Hematopoietic multipotent progenitor cell treated with erythropoietin and hydrocortisone succinate and interleukin-3 and kit ligand, for 17 days (in vitro differentiated cells): ENCODE measurements at regions not wholly inside any gene's neighbourhood (a gene's known extent, or its start where the extent isn't known, plus 50 kb on each side); places are given as distances from the start of the nearest gene placed in this dataset.
"Not testable (repeated sequence)": the region's sequence is repeated elsewhere in the genome, so short reads cannot be mapped to it uniquely, and the experiment has no call there.

ENCODE experiments used
- DNase-seq: peaks from one replicate; pipeline ENCODE4 v3.0.0-alpha.2; 2015; ENCODE audit warnings: low spot score

DNA sequence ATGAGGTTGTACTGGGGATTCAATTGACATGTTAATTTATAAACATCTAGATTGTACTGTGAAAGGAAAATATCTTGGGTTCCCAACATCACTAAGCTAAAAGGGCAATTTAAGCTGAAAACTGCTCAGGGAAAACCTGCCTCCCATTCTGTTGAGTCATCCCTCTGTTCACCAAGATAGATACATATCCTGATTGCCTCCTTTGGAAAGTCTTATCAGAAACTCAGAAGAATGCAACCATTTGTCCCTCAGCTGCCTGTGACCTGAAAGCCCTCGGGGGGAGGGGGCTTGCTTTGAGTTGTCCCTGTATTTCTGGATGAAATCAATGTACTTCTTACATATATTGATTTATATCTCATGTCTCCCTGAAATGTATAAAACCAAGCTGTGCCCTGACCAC is 187.0 kb upstream of the ETV3 start:
- no peak for DNase-seq

GRCh38 chr1:157321972-157322371 is 183.8 kb upstream of the ETV3 start:
- DNase-seq: not testable (repeated sequence)

- no peak for DNase-seq
Observed at GRCh38 chr1:157319567-157319966, 181.4 kb upstream of the ETV3 start.

DNA sequence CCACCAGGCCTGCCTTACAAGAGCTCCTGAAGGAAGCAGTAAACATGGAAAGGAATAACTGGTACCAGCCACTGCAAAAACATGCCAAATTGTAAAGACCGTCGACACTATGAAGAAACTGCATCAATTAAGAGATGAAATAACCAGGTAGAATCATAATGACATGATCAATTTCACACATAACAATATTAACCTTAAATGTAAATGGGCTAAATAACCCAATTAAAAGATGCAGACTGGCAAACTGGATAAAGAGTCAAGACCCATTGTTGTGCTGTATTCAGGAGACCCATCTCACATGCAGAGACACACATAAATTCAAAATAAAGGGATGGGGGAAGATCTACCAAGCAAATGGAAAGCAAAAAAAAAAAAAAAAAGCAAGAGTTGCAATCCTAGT is 179.0 kb upstream of the ETV3 start:
- not testable (repeated sequence) for DNase-seq

DNA sequence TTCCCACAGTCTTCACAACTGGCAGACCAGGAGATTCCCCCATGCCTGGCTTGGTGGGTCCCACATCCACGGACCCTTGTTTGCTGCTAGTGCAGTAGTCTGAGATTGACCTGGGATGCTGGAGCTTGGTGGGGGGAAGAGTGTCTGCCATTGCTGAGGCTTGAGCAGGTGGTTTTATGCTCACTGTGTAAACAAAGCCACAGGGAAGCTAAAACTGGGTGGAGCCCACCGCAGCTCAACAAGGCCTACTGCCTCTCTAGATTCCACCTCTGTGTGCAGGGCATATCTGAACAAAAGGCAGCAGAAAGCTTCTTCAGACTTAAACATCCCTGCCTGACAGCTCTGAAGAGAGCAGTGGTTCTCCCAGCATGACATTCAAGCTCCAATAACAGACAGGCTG is 177.3 kb upstream of the ETV3 start:
- no peak for DNase-seq

DNA sequence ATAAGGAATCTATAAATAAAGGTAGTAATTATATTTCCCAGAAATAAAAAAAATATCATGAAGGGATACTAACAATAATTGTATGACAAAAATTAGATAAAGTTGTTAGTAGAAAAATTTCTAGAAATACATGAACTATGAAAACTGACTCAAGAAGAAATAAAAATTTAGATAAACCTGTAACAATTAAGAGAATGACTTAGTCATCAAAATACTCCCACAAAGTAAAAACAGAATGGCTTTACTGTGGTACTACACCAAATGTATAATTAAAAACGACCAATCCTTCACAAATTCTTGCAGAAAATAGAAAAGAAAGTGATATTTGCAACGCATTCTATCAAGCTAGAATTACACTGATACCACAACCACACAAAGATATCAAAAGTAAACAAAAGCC is 176.2 kb upstream of the ETV3 start:
- DNase-seq: no peak

DNA sequence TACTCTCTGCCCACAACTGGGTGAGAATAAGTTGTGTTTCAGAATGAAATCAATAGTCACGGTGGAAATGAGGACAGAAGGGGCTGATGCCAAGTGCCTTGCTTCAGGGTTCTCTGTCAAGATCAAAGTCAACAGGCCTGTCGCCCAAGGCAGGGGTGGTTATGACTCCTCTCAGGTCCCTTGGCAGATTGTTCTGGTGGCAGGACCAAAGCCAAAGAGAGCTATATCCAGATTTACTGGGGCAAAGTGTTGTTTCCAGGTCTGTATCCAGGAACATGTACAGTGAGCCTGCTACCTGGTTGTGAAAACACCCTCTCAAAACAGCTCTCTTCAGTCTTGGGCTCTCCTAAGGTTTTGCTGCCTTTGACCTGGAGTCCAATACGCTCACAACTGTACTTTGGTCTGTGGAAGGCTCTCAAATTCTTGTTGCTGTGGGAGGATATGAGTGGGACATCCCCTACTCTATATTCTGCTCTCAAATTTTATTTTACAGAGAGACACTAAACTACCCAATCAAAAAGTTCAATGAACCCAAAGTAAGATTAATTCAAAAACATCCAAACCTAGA is 175.1 kb upstream of the ETV3 start:
- no peak for DNase-seq

DNA sequence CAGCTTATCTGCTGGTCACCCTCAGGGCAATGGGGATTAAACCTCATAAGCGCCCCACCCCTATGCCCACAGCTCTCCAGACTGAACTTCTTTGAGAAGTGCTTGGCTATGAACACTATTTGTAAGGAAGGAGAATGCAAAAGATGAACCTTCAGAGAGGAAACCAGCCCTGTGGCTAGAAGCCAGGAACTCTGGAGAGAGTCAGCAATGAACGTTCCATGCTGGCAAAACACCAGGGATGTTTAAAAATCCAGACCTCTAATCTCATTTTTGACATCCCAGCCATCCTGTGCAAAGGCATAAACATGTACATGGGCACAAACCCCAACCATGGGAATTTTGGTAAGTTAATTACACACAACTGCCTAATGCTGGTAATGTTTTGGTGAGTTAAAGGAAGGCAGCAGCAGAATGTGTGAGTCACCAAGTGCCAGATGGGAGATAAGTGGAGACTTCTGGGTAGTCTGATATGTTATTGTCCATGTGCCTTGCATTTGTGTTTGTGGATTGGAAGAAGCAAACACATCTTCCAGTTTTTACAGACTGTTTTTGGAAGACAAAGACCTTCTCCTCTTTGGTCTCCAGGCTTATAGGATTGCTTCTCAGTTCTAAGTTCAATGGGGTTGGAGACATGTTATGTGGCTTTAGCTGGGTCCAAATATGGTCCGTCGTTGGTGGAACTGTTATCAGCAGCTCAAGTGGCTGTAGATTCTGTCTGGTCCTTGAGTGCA is 174.1 kb upstream of the ETV3 start:
- DNase-seq: peak; percentile 76

DNA sequence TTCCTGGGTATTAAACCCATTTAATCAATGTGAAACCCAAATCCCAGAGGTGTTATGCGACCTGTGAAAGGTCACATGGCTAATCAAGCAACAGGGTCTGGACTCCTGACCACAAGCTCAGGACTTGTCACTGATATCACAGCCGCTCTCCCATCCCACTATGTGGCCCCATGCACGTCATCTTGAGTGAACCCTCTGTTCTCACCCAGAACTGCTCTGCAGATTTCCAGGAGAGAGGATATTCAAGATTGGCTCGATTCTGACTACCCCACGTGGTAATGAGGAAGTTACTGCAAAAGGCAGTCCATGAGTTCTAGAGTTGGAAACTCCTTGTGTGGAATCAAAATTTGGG is 173.5 kb upstream of the ETV3 start:
- no peak for DNase-seq

- DNase-seq: peak; percentile 69
Observed at GRCh38 chr1:157310805-157311729, 172.9 kb upstream of the ETV3 start.

DNA sequence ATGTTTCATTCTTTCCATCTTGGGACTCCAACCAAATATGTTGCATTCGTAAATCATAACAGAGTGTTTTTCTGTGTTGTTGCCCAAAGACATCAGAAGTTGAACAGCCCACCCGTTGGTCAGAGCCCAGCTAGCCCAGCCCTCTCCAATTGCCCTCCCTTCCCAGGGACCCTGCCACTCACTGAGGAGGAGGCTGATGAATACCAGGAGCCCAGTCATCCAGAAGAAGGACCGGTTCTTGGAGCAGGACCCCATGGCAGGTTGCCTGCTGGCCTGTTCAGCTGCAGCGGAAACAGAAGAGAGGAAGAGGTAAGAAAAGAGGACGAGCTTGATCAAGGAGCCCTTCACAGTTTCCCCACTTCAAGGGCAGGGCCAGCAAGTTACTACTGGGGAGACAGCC is 172.2 kb upstream of the ETV3 start:
- DNase-seq: no peak

DNA sequence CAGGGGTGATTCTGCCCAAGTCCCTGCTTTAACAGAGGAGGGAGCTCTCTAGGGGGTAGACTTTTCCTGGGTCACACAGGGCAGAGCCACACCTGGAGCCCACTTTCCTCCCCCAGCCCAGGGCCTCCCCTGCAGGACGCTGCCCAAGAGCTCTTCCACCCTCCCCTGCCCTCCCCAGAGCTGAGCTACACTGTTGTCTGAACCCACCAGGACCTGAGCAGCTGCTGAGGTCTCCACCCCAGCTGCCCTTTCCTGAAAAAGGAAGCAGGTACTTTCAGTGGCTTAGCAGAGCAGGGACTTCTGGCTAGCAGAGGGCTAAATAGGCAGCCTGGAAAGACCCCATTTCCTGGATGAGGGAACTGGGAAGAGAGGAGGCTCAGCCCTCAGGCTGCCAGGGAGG is 169.3 kb upstream of the ETV3 start:
- no peak for DNase-seq

GRCh38 chr1:157306896-157307295 is 168.7 kb upstream of the ETV3 start:
- no peak for DNase-seq

DNA sequence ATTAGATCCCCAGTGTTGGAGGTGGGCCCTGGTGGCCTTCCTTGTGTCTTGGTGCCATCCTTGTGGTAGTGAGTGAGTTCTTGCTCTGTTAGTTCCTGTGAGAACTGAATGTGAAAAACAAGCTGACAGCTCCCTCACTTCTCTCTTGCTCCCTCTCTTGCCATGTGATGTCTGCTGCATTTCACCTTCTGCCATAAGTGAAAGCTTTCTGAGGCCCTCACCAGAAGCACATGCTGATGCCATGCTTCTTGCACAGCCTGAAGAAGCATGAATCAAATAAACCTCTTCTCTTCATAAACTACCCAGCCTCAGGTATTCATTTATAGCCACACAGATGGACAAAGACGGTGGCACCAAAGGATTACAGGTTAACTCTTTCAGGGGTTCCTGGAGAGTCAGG is 166.1 kb upstream of the ETV3 start:
- DNase-seq: no peak

DNA sequence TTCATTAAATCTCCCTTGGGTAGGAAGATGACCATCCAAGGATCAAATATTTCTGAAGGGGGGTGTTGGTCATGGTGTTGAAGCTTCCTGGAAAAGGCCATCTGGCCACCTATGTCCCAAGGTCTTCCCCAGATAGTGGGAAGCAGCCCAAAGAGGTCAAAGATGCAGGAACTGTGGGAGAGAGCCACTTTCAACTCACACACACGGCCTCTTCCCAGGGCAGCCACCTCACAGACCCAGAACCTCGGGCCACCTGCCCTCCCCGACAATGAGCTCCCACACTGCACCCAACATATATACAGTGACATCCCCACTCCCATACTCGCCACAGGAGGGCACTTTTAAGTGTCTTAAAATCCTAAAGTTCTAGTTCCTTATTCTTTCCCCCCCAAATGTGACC is 164.5 kb upstream of the ETV3 start:
- DNase-seq: no peak

DNA sequence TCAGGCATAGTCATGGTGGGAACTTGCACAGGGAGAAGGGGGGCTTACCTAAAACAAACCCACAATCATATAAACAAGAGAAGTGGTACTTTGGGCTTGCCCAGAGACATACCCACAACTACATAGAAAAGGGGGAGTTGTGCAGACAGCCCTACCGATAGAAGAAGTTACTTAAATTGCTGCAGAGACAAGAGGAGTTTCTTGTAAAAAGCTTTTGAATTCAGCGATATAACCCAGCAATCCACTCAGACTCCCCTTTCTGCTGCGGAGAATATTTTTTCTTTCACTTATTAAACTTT is 164.0 kb upstream of the ETV3 start:
- DNase-seq: no peak

GRCh38 chr1:157301477-157302198 is 163.4 kb upstream of the ETV3 start:
- no peak for DNase-seq

GRCh38 chr1:157294387-157295145 is 156.4 kb upstream of the ETV3 start:
- not testable (repeated sequence) for DNase-seq

DNA sequence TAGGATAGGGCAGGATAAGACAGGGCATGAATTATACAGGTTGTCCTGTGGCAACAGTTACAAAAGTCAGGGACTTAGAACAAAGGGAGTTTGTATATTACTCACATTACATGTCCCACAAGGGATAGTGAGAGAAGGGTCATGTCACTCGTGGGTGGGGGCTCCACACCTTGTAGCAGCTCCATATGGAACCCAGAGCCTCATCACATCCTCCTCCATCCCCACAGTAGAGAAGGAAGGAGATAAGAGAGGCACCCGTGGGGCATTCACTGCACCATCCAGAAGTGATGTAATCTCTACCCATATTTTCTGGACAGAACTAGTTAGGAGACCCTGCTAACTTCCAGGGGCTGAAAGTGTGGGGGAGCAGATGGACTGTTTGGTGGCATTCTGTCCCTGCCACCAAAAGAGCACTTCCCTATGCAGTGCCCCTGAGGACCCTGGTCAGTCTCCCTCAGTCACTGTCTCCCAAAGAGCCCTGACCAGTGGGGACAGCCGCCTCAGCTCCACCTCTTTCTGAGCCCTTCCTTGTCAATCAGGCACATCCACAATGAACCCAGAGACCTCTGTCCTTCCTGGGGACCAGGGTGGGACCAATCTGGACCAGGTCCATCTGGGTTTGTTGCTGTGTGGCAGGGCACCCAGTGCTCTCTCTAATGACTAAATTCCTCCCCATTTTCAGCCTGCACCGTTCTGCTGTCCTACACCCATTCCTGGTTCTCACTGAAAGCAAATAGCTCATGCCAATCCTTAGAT is 154.8 kb upstream of the ETV3 start:
- DNase-seq: no peak

DNA sequence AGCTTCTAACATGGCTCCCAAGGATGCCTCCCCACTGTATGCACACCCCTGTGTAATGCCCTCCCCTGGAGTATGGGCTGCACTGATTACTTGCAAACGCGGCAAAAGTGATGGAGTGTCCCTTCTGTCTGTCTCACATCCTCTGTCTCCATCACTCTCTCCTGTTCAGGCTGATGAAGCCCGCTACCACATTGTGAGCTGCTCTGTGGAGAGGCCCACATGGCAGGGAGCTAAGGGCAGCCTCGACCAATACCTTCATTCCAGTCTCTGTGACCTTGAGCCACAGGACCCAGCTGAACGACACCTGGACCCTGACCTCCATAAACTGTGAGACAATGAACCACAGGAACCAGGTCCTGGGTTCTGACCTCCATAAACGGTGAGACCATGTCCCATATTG is 154.1 kb upstream of the ETV3 start:
- no peak for DNase-seq

DNA sequence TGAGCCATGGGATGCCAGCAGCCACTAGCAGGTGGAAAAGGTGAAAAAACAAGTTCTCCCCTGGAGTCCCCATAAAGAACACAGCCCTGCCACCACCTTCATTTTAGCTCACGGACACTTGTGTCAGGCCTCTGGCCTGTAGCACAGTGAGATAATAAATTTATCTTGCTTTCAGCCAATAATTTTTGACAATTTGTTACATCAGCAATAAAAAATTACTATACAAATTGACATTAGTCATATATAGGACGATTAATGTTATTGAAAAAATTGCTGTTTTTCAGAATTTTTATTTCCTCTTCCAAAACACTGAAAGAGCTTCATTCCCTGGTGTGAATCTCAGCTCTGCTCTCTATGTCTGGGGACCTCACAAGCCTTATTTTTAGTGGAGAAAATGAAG is 152.9 kb upstream of the ETV3 start:
- no peak for DNase-seq
